ENCODE measurements at regions not wholly inside any gene's neighbourhood (a gene's known extent, or its start where the extent isn't known, plus 50 kb on each side); places are given as distances from the start of the nearest gene placed in this dataset.
"Not testable (repeated sequence)": the region's sequence is repeated elsewhere in the genome, so short reads cannot be mapped to it uniquely, and the experiment has no call there.

- no peak for DNase-seq
These were observed 2102.1 kb upstream of the RAG2 start for GRCh38 chr11:38700111-38700510.

GRCh38 chr11:38693306-38693705 is 2095.3 kb upstream of the RAG2 start:
- no peak for DNase-seq

- not testable (repeated sequence) for DNase-seq
These were observed 2092.2 kb upstream of the RAG2 start for GRCh38 chr11:38690211-38690610.

GRCh38 chr11:38687008-38687407 is 2089.0 kb upstream of the RAG2 start:
- DNase-seq: no peak

GRCh38 chr11:38683484-38683883 is 2085.4 kb upstream of the RAG2 start:
- DNase-seq: no peak

- DNase-seq: no peak
These were observed 2082.7 kb upstream of the RAG2 start for GRCh38 chr11:38680746-38681145.

GRCh38 chr11:38680166-38680565 is 2082.1 kb upstream of the RAG2 start:
- no peak for DNase-seq

- DNase-seq: no peak
These were observed 2074.4 kb upstream of the RAG2 start for GRCh38 chr11:38672445-38672844.

GRCh38 chr11:38667359-38667758 is 2069.3 kb upstream of the RAG2 start:
- DNase-seq: no peak

GRCh38 chr11:38648604-38649003 is 2050.6 kb upstream of the RAG2 start:
- no peak for DNase-seq

GRCh38 chr11:38646382-38646781 is 2048.3 kb upstream of the RAG2 start:
- no peak for DNase-seq

GRCh38 chr11:38640854-38641253 is 2042.8 kb upstream of the RAG2 start:
- no peak for DNase-seq

GRCh38 chr11:38612701-38613100 is 2014.7 kb upstream of the RAG2 start:
- no peak for DNase-seq

- not testable (repeated sequence) for DNase-seq
These were observed 2003.3 kb upstream of the RAG2 start for GRCh38 chr11:38601371-38601770.

- DNase-seq: no peak
These were observed 2000.4 kb upstream of the RAG2 start for GRCh38 chr11:38598418-38598817.

- not testable (repeated sequence) for DNase-seq
These were observed 1997.5 kb upstream of the RAG2 start for GRCh38 chr11:38595359-38596016.

GRCh38 chr11:38594895-38595294 is 1996.9 kb upstream of the RAG2 start:
- no peak for DNase-seq

GRCh38 chr11:38593649-38594048 is 1995.6 kb upstream of the RAG2 start:
- no peak for DNase-seq

GRCh38 chr11:38582756-38583155 is 1984.7 kb upstream of the RAG2 start:
- no peak for DNase-seq

- DNase-seq: no peak
These were observed 1984.1 kb upstream of the RAG2 start for GRCh38 chr11:38582151-38582550.

GRCh38 chr11:38577769-38578168 is 1979.7 kb upstream of the RAG2 start:
- no peak for DNase-seq

- no peak for DNase-seq
These were observed 1964.5 kb upstream of the RAG2 start for GRCh38 chr11:38562562-38562961.

- DNase-seq: no peak
These were observed 1955.1 kb upstream of the RAG2 start for GRCh38 chr11:38553148-38553547.

- DNase-seq: no peak
These were observed 1949.4 kb upstream of the RAG2 start for GRCh38 chr11:38547462-38547861.

GRCh38 chr11:38543986-38544385 is 1946.0 kb upstream of the RAG2 start:
- no peak for DNase-seq
